ENCODE measurements at regions not wholly inside any gene's neighbourhood (a gene's known extent, or its start where the extent isn't known, plus 50 kb on each side); places are given as distances from the start of the nearest gene placed in this dataset.

DNA sequence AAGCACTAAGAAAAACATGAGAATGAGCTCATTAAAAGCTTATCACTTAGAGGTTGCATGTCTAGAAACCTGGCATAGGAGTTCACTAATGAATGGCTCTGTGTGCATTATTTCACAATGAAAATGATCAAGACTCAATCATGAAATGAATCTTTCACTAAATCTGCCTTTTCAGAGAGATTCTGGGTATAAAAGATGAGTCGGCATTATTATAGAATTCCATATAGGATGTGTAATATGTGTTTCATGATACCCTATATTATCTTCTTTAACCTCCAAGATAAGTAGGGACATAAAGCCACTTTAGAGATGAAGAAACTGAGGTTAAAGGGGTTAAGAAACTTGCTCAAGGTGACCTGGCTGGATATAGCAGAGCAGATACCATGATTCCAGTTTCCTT lies 368.1 kb downstream of the DUSP10 start:
- DNase-seq: no peak

DNA sequence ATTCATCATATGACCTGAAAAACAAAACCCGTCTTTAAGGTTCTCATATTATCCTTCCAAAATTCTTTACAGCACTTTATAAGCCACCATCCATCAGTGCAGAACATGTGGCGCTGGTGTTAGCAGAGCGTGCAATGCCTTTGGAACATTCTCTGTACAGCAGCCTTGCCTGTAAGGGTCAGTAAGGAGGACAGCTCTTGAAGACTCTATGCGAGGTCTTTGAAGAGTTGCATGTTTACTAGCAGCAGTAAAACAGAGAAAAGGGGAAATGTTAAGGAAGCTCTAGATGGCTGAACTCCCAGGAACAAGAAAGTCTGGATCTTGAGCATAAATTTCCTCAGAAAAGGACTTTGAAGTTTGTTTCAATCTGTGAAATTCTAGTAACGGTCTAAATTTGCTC lies 365.6 kb downstream of the DUSP10 start:
- DNase-seq: no peak

DNA sequence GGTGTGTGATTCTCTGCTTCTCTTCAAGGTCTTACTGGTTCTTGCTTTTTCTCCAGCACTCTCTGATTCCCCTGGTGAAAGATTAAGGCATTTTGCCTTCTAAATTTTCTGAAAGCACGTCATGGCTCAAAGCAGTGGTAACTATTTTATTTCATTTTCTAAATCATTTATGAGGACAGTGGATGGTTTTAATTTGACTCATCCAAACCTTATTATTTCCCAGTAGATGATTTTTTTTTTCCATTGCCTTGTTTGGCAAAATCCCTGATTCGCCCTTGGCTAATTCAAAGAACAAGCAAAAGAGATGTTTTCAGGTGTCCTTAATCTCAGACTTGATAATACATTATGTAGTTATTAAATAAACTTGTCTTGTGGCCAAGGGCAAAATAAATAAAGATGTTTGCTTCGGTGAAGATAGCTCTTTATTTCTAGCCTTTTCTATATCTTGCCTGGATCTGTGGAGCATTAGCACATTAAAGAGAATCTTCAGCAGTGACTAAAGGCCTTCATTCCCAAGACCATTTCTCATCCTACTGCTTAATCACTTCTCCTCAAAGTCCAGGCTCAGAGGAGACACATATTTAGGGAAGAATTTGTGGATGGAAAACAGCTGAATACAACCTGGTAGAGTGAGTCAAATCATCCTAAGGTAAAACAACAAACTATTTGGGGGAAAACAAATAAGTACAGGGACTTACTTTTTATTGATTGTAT lies 359.8 kb downstream of the DUSP10 start:
- no peak for DNase-seq

DNA sequence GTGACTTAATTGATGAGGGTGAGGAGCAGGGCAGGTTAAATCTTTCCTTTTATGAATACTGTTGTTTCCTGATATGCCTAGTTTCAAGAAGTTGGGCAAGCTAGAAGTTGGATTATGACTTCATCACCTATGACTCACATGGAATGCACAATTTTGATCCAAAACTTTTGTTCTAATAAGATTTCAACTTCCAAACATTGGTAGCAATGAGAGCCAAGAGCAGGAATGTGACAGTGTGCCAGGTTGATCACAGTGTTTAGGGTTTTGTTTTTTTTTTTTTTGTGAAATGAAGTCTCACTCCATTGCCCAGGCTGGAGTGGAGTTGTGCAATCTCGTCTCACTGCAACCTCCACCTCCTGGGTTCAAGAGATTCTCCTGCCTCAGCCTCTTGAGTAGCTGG lies 349.4 kb downstream of the DUSP10 start:
- no peak for DNase-seq

DNA sequence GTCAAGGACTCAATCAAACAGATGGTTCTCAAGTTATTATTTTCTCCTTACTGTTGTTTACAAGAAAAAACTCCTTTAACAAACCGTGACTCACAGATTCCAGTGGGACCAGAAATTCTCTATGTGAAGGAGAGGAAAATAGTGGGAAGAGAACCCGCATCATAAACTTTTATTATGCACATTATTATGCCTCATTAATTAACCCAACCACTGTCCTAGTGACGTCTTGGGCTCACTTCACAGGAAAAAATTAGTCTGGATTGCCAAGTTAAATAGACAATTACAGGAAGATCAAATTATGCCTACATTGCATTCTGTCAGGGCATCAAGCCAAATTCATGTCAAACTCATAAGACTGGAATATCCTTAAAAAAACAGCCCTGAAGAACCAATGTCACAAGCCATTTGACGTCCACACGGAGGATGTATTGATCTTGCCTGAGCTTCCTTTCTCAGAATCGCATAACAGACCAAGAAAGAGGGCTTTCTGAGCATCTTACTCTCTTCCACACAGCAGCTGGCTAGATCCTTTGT lies 347.8 kb downstream of the DUSP10 start:
- no peak for DNase-seq

DNA sequence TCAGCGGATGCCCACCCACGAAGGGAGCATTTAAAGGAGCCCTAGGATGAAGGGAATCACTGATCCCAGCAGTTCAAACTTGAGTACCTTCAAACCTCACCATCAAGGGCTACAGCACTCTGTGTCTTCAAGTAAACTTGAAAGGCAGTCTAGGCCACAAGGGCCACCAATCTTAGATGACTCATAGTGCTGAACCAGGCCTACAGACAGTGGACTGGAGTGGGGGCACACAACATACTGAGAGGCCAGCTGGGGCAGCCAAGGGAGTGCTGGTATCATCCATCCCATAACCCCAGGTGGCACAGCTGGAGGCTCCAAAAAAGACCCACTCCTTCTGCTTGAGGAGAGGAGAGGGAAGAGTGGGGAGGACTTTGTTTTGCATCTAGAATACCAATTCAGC lies 345.4 kb downstream of the DUSP10 start:
- DNase-seq: no peak

DNA sequence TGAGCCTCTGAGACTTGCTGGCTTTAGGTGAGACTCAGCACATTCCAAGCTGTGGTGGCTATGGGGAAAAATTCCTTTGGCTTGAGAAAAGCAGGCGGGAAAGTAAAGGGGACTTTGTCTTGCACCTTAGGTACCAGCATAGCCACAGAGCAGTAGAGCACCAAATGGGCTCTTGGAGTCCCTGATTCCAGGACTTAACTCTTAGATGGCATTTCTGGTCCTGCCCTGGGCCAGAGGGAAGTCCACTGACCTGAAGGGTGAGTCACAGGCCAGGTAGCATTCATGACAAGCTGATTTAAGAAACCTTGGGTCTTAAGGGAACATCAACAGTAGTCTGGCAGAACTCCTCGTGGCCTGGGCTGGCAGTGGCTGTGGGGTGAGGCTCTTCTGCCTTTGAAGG lies 344.7 kb downstream of the DUSP10 start:
- no peak for DNase-seq

DNA sequence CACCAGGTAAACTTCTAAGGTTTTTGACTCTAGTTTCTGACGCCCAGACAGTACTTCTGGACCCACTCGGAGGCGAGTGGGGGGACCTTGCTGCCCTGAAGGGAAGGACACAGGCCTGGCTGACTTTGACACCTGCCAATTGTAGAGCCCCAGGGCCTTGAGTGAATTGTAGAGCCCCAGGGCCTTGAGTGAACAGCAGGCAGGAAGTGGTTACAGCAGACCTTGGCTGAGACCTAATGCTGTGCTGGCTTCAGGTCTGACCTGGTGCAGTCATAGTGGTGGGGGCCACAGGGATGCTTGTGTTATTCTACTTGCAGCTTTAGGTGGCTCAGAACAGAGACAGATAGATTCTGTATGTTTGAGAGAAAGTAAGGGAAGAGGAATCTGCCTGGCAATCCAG lies 344.3 kb downstream of the DUSP10 start:
- DNase-seq: no peak

DNA sequence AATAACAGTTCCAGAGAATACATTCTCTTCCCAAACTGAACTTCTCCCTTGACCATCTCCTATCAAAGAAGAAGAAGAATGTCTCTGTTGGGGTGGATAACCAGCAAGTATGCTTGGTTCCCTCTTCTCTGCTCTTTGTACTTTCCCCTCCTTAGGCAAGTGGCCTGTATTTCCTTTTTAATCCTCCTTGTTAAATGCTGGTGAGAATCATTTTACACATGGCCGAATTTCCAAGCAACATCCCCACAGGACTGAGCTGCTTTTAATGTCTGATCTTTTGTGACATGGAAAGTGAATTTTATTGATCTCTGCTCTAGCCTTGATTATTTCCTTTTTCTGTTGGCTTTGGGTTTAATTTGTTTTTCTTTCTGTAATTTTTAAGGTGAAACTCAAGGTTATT lies 336.7 kb downstream of the DUSP10 start:
- DNase-seq: no peak

DNA sequence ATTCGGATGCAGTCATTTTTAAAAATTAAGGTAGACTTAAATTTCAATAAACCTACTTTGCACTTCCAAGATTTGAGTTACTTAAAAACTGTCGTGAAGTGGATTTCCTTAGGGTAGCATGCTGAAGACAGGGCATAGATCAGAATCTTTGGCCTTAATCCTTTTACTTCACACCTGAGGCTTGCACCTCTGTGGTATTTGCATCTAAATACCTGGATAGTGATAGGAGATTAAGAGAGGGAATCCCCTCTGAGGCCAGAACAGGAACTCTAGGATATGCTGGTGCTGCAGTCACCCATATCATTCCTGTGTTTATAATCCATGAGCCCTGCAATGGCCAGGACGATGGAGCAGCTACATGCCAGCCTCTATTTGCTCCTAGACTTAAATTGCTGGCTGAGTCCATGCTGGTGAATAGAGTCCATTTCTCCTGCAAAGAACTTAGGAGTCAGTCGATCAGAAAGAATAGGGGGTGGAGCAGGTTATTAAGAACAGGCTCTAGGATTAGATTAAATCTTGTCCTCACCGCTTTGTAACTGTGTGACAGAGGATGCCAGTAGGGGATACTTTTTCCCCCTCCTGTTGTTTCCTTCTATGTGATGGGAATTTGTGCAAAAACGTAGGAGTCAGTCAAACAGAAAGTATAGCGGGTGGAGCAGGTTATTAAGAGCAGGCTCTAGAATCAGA lies 333.6 kb downstream of the DUSP10 start:
- no peak for DNase-seq

DNA sequence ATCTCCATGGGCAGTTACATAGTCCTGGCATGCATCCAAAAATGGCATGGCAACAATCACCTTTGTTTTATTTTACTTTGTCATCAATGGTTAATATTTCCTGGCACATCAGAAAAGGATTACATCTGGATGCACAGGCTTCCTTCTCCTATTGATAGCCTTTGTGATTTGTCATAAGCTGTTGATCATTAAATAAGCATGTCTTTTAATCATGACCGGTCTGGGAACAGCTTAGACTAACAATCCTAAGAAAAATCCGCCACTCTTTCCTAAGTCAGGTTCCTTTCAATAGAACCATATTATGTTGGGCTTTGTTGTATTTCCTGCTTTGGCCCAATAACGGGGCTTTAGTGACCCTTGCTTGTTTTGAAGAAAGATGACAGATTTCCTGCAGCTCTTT lies 330.6 kb downstream of the DUSP10 start:
- no peak for DNase-seq

DNA sequence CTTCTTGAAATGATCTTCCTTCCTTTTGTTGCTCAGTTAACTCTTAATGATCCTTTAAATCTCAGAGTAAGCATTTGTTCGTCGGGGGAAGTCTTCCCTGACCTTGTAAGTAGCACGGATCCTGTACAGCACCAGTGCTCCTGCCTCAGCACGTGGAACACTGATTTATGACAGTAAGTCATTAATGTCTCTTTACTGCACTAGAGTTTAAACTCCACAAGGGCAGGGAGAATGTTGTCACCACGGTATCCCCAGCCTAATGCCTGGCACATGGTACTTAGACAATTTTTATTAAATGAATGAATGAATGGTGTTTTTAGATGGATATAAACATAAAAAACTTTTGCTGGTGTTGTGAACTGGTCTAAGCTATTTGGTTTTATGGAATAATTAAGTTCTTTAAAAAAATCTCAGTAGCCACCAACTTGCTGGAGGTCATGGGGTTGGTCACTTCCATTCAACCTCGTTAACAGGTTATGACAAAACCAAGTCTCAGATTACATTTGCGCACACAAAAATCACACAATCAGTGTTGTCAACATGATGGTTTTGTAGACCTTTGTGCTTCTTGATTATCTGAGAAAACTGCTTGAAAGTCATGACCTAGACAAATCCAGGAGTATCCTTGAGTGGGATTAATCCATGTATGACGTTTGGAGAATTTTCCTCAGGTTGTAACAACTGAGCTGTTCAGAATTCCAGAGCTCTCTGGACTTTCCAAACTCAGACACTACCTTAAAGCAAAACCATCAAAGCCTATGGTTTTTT lies 326.9 kb downstream of the DUSP10 start:
- no peak for DNase-seq

DNA sequence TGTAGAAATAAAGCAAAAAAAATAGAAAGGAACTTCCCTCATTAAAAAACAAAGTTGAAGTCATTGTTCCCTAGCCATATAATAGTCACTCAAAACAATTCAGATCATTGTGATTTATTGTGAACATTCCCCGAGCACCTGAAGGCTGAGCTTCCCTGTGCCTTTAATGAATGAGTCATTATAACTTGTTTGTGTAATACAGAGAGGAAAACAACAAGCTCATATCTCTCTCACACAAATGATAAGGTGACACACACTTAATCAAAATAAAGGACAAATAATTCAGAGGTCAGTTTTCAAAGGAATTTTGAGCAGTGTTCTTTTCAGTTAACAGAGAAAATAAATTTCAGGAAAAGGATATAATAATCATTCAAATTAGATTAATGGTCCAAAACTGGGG lies 326.2 kb downstream of the DUSP10 start:
- DNase-seq: no peak

DNA sequence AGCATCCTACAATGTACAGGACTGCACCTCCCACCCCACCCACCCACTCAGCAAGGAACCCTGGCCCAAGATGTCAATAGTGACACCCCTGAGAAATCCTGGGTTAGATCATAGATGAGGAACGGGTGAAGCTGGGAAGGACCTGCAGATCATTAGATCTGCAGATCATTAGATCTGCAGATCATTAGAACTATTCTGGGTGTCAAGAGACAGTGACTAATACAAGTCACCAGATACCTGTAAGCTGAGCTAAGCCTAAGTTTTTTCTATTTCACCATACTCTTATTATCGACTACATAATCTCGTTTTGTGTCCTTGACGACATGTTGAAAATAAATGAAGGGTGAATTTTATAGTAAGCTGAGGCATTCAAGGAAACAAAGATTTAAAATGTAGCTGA lies 325.7 kb downstream of the DUSP10 start:
- DNase-seq: no peak

DNA sequence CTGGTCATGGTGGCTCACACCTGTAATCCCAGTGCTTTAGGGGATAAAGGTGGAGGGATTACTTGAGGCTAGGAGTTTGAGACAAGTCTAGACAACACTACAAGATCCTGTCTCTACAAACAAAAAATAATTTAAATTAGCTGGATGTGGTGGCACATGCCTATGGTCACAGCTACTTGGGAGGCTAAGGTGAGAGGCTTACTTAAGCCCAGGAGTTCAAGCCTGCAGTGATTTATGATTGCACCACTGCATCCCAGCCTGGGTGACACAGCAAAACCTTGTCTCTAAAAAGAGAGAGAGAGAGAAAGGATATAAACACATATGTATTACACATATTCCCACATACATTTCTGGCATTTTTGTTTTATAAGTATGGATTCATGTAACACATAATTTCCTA lies 325.2 kb downstream of the DUSP10 start:
- no peak for DNase-seq

DNA sequence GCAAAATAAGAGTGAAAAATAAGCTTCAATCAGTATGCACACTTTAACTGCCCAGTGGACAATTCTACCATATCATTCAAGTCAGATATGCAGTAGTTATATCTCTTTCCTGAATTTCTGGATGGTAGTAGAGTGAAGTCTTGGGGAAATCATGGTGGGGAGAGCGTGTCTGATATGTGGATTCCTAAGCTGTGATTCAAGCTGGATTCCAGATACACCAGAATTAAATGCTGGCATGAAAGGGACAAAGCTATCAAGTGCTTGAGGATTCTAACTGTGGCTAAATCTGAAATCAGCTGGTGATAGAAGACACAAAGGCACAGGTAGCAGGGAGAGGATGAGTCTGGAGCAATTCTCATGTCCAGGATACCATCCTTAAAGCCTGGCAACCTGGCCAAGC lies 323.5 kb downstream of the DUSP10 start:
- DNase-seq: no peak

DNA sequence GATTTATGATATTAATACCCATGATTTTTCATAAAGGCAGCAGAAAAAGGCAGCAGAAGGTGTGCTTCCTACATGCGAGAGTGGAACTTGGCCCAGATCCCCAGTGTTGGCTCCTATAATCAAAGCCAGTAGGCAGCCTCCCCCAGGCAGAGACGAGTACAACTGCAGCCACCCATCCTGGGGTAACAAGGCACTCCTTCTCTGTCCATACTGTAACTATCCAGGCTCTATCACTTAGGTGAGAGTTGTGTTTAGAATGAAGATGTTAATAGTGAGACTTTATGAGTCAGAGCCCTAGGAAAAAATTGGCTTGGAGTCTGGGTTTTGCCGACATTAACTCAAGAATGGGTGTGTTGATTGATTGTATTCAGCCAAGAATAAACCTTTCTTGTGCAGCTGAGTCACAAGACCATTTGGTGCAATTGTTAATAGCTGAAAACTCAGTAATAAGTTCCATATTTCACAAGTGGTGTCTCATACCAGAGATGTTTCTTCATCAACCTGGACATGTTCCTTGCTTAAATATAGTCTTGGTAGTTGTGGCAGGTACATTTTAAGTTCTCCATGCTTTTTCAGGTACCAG lies 322.3 kb downstream of the DUSP10 start:
- DNase-seq: no peak

DNA sequence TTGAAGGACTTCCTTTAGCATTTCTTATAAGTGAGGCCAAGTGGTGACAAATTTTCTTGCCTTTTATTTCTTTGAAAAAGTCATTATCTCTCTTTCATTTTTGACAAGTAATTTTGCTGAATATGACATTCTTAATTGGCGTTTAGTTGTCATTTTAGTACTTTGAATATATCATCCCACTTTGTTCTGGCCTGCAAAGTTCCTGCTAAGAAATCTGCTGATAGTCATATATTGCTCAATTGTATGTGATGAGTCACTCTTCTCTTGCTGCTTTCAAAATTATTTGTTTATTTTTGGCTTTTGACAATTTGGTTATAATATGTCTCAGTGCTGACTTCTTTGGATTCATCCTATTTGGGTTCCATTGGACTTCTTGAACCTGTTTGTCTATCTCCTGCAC lies 312.6 kb downstream of the DUSP10 start:
- no peak for DNase-seq

DNA sequence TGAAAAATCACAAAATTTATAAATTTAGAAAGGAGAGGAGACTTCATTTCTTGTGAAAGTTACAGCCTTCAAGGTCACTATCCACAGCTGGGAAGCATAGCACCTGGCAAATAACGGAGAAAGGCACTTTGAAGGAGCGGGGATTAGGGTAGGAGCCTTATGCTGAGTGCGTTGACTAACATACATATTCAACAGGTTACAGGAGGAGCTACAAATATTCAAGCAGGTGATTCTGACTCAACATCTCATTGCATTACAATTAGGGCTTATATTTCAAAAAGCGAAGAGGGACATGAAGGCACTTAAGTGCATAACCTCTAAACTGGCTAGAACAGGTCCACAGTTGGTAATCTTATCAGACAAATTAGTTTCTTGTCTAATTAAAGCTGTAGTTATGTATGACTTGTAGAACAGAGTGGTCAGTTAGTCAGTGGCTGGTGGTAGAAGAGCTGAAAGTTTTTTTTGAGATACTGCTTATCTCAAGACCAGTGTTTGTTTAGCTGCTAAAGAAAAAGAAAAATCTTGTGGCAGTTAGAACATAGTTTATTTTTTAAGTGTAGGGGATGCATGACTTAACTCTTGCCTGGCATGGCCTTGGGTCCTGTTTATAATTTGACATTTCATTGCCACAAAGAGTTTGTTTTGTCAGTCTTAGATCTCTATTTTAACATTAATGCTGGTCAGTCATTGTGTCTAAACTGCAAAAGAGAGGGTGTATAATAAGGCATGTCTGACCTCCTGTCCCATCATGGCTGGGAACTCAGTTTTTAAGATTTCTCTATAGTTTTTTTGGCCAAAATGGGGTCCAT lies 311.5 kb downstream of the DUSP10 start:
- DNase-seq: no peak

DNA sequence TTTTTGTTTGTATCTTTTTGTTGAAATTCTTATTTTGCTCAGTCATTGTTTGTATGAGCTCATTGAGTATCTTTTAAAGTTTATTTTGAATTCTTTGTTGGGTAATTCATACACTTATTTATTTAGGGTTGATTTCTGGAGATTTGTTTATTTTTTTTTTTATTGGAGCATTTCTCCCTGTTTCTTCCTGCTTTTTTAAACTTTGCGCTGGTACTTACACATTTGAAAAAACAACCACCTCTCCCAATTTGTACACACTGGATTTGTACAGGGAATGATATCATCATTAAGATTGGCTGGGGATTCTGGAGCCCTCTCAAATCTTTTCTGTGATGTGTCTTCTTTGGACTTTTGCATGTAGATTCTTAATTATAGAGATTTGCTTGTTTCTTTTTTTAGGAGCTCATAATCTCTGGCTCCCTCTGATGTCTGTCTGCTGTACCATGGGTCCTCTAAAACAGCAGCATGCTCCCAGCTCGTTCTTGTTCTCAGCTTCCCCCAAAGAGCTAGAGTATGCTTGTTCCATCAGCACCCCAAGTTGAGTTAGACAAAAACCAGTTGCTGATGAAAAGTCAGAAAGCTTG lies 310.7 kb downstream of the DUSP10 start:
- DNase-seq: no peak

DNA sequence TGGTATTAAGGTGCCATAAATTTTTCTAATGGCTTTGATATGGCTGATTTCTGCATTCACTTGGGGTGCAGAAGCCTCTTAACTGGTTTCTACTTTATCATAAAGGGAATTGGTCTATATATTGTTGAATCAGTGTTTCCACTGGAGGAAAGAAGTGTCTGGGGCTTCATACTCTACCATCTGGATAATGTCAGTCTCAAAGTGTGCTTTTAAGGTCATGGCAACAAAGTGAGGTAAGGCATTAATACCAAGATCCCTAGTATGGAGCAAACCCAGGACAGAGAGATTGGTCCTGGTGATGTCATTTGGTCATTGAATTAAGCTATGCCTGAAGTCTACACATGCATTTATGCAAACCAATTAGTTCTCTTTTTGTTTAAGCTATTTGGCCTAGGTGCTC lies 309.9 kb downstream of the DUSP10 start:
- DNase-seq: no peak

DNA sequence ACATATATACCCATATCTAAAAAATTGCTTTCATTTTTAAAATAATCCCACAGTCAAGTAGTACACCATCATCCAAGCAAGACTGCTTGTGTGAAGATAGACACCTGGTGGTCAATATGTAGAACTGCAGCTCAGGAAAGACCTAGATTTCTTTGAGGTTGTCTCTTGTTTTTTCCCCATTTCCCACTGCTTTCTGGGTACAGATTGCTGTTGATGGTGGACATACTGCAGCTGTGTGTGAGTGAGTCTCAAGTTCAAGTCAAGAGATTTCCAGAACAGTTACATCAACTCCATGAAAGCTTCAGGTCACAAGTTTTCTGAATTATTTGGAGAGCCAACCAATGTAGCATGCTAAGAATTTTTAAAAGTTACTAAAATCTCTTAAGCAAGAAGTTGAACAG lies 306.4 kb downstream of the DUSP10 start:
- no peak for DNase-seq

Measured in stimulated activated naive CD4-positive, alpha-beta T cell treated with Interleukin-2 at 50 U/mL for 16 hours (primary cell).